T follicular helper cell (primary cell): ENCODE measurements at regions not wholly inside any gene's neighbourhood (a gene's known extent, or its start where the extent isn't known, plus 50 kb on each side); places are given as distances from the start of the nearest gene placed in this dataset.

Experiments
- DNase-seq: peaks from one replicate; pipeline ENCODE4 v3.0.0-alpha.2; 2020; ENCODE audit warnings: low read depth

DNA sequence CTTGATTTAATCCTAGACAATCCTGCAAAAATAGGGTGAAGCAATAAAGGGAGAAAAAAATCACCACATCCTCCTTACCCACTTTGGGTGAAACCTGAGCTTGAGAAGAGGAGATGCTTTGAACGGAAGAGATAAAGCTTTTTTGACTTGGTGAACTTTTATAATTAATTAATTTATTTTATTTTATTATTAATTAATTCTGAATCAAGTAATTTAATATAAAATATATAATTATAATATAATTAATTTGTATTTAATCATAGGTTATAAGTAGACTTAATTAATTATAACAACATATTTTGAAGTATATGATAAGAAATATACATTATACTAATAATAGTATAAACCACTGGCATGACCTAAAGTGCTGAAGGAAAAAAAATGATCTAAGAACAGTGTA lies 2164.8 kb downstream of the LRRC4C start:
- DNase-seq = no peak

GRCh38 chr11:39288011-39288410 lies 2171.4 kb downstream of the LRRC4C start:
- no peak for DNase-seq

GRCh38 chr11:39268176-39268690 lies 2191.2 kb downstream of the LRRC4C start:
- DNase-seq = no peak

- no peak for DNase-seq
Measured at GRCh38 chr11:39255648-39256047, 2203.8 kb downstream of the LRRC4C start.

- no peak for DNase-seq
Measured at GRCh38 chr11:39249566-39250365, 2209.7 kb downstream of the LRRC4C start.

- DNase-seq = no peak
Measured at GRCh38 chr11:39247570-39248137, 2211.8 kb downstream of the LRRC4C start.

DNA sequence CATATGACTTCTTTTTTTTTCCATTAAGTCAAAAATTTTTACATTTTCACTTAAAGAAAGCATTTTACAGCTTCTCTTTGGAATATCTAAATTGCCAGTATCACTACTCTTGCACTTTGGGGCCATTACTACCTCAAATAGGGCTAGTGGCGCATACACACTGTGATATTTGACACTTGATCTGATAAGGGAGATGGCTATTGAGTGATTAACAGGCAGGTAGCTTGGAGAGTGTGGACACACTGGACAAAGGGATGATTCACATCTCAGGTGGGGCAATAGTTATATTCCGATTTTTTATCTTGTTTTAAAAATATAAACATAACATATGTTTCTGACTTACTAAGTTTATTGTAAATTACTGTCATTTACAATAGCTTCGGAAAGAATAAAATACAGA lies 2219.9 kb downstream of the LRRC4C start:
- no peak for DNase-seq

DNA sequence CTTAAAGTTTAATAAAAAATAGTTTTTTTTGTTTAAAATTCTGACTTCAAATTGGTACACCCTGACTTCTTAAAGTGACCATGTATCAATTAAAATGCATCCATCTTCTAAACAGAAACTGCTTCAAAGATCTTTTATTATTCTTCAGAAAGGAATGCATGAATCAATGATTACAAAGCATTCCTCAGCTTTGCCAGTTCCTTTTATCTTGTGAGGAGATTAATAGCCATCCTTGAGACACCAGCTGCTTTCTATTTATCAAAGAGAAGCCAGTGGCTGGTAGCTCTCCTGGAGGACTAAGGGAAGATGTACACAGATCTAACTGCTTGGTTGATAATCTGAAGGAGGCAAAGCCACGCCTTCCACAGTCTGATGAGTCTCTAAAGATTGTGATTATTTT lies 2222.5 kb downstream of the LRRC4C start:
- no peak for DNase-seq

GRCh38 chr11:39221550-39222138 lies 2237.8 kb downstream of the LRRC4C start:
- DNase-seq = no peak

DNA sequence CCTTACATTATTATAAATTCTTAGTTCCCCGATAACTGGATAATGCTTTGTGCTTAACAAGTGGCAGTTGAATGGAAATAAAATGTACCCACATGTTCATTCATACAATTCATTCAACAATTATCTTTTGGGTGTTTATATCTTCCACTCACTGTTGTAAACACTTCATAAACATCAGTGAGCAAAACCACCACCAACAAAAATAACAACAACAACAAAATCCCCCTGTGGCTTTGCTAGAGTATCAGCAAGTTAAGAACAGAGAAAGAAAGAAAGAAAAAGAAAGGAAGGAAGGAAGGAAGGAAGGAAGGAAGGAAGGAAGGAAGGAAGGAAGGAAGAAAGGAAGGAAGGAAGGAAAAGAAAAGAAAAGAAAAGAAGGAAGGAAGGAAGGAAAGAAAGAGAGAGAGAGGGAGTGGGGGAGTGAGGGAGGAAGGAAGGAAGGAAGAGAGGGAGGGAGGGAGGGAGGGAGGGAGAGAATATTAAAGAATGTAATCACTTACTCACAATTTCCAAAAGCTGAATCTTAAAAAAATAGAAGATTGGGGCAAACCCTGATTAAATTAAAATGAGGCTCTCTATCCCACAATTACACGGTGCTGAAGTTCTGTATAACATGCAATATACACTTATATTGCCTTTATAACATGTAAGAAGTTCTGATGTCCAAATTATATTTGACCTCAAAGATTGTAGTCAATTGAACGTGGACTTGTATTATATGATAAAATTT lies 2238.8 kb downstream of the LRRC4C start:
- no peak for DNase-seq

DNA sequence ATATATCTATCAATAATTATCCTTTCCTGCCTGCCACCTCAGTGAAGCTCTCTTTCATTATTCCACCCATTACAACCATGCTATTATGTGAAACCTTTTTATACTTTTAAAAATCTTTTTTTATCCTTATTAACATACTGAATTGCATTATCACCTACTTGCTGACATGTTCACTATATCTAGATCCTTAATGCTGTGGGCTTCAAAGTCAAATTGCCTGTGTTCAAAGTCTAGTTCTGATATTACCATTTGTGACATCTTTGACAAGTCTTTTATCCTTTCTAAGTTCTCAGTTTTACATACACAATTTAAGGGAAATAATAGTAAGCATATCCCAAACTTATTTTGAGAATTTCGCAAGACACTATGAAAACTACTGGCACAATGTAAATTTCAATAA lies 2239.4 kb downstream of the LRRC4C start:
- no peak for DNase-seq

DNA sequence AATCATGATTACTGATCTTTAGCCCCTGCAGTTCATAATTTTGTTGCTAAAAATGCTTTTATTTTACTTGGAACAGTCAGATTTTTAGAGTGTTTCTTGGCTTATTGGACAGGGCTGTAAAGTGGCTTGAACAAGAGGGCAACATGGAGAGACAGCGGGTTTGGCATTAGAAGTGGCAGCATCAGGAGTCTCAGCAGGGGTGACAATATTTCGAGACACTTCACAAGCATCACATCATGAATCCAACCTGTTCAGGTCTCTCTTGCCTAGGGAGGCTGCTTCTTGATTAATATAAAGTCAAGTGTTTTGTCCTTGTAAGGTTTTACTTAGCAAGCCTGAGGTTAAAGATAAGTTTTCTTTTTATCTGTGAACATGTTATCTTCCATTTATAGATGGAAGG lies 2249.5 kb downstream of the LRRC4C start:
- DNase-seq = no peak

DNA sequence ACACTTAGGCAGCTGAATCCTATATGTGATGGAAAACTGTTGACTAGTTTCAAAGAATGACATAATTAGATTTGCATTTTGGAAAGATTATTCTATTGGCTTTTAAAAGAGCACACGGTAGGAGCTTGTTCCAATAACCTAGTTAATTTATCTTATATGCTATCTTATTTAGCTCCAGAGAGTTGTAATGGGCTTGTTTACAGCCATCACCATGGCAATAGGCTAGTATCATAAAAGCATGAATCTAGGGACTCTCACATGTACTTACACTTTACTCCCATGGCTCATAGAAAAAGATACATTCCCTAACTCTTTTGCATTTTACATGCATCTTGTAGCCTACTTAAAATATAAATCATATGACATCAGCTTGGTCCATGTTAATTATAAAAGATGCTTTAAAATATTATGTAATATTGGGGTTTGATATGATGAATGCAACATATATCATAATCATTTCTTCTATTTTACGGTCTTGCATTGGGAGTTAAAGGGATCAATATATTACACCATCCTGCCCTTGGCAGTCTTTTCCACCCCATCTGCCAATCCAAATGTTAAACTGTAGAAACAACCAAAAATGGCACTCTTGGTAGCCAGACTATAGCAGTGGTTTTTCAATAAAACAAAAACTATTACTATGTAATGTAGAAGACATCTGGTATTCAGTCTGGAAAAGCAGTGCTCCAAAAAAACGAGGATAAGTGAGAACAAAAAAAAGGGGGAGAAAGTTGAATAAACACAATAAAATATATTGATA lies 2254.0 kb downstream of the LRRC4C start:
- DNase-seq = no peak

GRCh38 chr11:39192671-39193070 lies 2266.8 kb downstream of the LRRC4C start:
- no peak for DNase-seq

GRCh38 chr11:39190751-39191150 lies 2268.7 kb downstream of the LRRC4C start:
- no peak for DNase-seq

GRCh38 chr11:39177678-39178077 lies 2281.8 kb downstream of the LRRC4C start:
- DNase-seq = no peak

DNA sequence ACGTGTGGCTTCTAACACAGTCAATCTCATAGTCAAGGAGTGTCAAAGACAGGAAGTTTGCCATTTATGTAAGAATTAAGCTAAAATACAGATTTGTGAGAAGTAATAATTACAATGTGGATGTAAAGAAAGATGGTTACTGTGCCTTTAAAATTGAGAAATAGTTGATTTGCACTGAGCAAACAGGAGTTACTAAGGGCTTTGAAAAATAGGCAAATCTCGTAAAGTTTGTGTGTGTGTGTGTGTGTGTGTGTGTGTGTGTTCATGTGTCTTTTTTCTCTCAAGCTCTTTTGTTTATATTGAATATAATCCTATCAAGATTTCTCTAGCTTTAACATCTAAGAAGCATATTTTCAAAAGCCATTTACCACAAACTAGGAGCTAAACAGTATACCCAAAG lies 2284.5 kb downstream of the LRRC4C start:
- no peak for DNase-seq

DNA sequence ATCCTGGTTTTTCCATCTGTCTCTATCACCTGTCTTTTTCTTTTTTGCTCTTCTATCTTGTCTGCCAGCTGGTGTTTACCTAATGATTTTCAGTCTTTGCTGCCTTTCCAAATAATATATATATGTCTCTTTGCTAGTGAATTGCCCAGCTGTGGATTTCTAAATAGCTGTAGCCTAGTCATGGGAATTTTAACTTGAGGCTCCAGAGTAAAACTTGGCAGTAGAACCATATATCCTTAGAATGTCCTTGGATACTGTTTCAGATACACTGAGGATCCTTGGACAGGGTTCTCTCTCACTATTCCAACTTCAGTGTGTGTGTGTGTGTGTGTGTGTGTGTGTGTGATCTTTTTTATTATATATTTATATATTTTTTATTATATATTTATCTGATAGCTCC lies 2285.3 kb downstream of the LRRC4C start:
- DNase-seq = no peak

DNA sequence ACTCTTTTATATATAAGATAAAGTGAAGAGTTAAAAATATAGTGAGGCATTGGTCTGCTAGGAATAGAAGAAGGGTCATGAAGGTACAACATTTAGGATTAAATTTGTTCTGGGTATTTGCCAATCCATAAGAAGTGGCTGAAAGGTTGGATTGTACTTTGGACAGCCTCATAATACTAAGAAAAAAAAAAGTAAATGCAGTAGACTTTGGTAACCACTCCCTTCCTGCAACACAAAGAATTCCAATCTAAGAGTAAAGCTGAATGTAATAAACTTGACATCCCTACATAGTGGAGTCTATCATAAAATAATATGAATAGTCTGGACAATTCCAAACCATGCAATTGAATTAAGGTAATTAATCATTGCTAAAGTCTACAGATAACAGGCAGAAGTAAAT lies 2294.4 kb downstream of the LRRC4C start:
- no peak for DNase-seq

GRCh38 chr11:39149214-39149613 lies 2310.2 kb downstream of the LRRC4C start:
- DNase-seq = no peak

GRCh38 chr11:39145346-39145745 lies 2314.1 kb downstream of the LRRC4C start:
- DNase-seq = no peak
